HepG2 (cell line): ENCODE measurements at regions not wholly inside any gene's neighbourhood (a gene's known extent, or its start where the extent isn't known, plus 50 kb on each side); places are given as distances from the start of the nearest gene placed in this dataset.
A peak's percentile ranks its signal among the peaks of the same experiment; 100 is the strongest.

Experiments used
- ATAC-seq: fragments of 200-7000 bp; cut with Tn5 transposase; 3 replicates; pipeline ENCODE4 v1.9.1; 2020; ENCODE audit warnings: mild to moderate bottlenecking, moderate library complexity
- BruUV-seq: library from RNA; stranded (reverse); fragments of 400-500 nt; replicated peaks from 2 replicates; lab custom pipeline; 2021; lab: Mats Ljungman, UMichigan
- CTCF ChIA-PET: fragments of 300-600 bp; formaldehyde crosslinking; extraction: SDS; loops from one replicate; lab custom pipeline; 2021; ENCODE audit warnings: low total read pairs, inconsistent platforms, low intra/inter-chr PET ratio; lab: Yijun Ruan, JAX
- POLR2A ChIA-PET: fragments of 350-600 bp; sonication (Branson Sonifier 250); formaldehyde crosslinking; loops from one replicate; lab custom pipeline; 2020; ENCODE audit warnings: antibody characterized with exemption, inconsistent platforms; lab: Yijun Ruan, JAX
- DNase-seq: peaks from one replicate; pipeline ENCODE4 v3.0.0-alpha.2; 2015; ENCODE audit warnings: low spot score
- FAIRE-seq: peaks from 3 replicates; lab custom pipeline; 2011; peaks lifted over from hg19 to GRCh38; lab: Jason Lieb, UNC
- H2AFZ ChIP-seq: one replicate; pipeline ENCODE4 v1.6.1; 2011; ENCODE audit warnings: low read length, inconsistent platforms
- H3K27ac ChIP-seq: fragments of 300-600 bp; 3 replicates; pipeline ENCODE4 v1.8.0; 2011; ENCODE audit warnings: mixed run types, mild to moderate bottlenecking, mixed read lengths, low read length, inconsistent platforms; ENCODE audit not compliant: insufficient read depth; ENCODE audit errors: extremely low read length
- H3K27me3 ChIP-seq, 2 experiments: fragments of 200-600 bp in 1 of 2; 2 replicates in 1 of 2; 3 replicates in 1 of 2; pipeline versions ENCODE4 v1.6.0 to v1.8.0; 2011; ENCODE audit warnings: low read length in 2 of 2, mild to moderate bottlenecking in 2 of 2, moderate library complexity in 2 of 2, inconsistent platforms in 1 of 2; ENCODE audit not compliant: insufficient read depth in 2 of 2, control insufficient read depth in 1 of 2
- H3K36me3 ChIP-seq, 2 experiments: fragments of 200-600 bp in 1 of 2; replicated peaks in 1 of 2; 2 replicates in 1 of 2; 3 replicates in 1 of 2; pipeline versions ENCODE4 v1.5.1 to v1.8.0; 2011; ENCODE audit warnings: low read length in 2 of 2, inconsistent platforms in 1 of 2; ENCODE audit not compliant: insufficient read depth in 2 of 2, control insufficient read depth in 1 of 2
- H3K4me1 ChIP-seq: 2 replicates; pipeline ENCODE4 v1.5.1; 2012; ENCODE audit warnings: low read length, inconsistent platforms; ENCODE audit not compliant: insufficient read depth
- H3K4me2 ChIP-seq: 2 replicates; pipeline ENCODE4 v1.6.0; 2011; ENCODE audit warnings: low read depth, low read length, inconsistent platforms
- H3K4me3 ChIP-seq, 3 experiments: fragments of 200-600 bp in 1 of 3; sonication (generic), shearing (Covaris generic) in 1 of 3; replicated peaks in 1 of 3; 2 replicates each; pipeline ENCODE4 v1.5.1; 2011 to 2016; ENCODE audit warnings: low read length in 3 of 3, inconsistent platforms in 2 of 3, low read depth in 2 of 3, mild to moderate bottlenecking in 2 of 3, control low read depth in 1 of 3, mixed read lengths in 1 of 3; ENCODE audit not compliant: insufficient read depth in 1 of 3
- H3K79me2 ChIP-seq: one replicate; pipeline ENCODE4 v1.6.1; 2011; ENCODE audit warnings: low read length, inconsistent platforms; ENCODE audit not compliant: insufficient read depth
- H3K9ac ChIP-seq: 2 replicates; pipeline ENCODE4 v1.6.0; 2011; ENCODE audit warnings: mild to moderate bottlenecking, low read depth, low read length, inconsistent platforms; ENCODE audit not compliant: insufficient read depth
- H3K9me3 ChIP-seq: 2 replicates; pipeline ENCODE4 v1.5.1; 2012; ENCODE audit warnings: mild to moderate bottlenecking, low read length
- H4K20me1 ChIP-seq: 2 replicates; pipeline ENCODE4 v1.6.0; 2011; ENCODE audit warnings: inconsistent platforms, mild to moderate bottlenecking, low read length, moderate library complexity; ENCODE audit not compliant: insufficient read depth
- ATF7 ChIP-seq, 2 experiments: fragments of 450-650 bp in 1 of 2; sonication (generic) in 1 of 2; formaldehyde crosslinking in 1 of 2; IDR thresholded peaks; 2 replicates each; pipeline versions ENCODE4 v1.4.0 to v1.6.1; 2016 to 2020; ENCODE audit warnings: antibody characterized with exemption in 1 of 2, mild to moderate bottlenecking in 1 of 2, missing genetic modification reagents in 1 of 2
- CHCHD3 ChIP-seq: sonication (generic); formaldehyde crosslinking; IDR thresholded peaks from 2 replicates; pipeline ENCODE4 v1.8.0; 2022; ENCODE audit warnings: mild to moderate bottlenecking, missing genetic modification reagents, moderate library complexity
- CREB1 ChIP-seq, 2 experiments: fragments of 450-650 bp in 1 of 2; IDR thresholded peaks; 2 replicates each; pipeline ENCODE4 v1.6.1; 2016 to 2017; ENCODE audit warnings: control low read depth in 1 of 2, mild to moderate bottlenecking in 1 of 2, missing compliant biosample characterization in 1 of 2, missing genetic modification characterization in 1 of 2
- E2F5 ChIP-seq: sonication (generic); formaldehyde crosslinking; conservative IDR thresholded peaks from 2 replicates; pipeline ENCODE4 v1.4.0; 2020; ENCODE audit warnings: missing genetic modification reagents
- HMG20B ChIP-seq: conservative IDR thresholded peaks from 2 replicates; pipeline ENCODE4 v1.6.1; 2016; ENCODE audit warnings: missing genetic modification reagents, missing compliant biosample characterization
- KLF11 ChIP-seq: IDR thresholded peaks from 2 replicates; pipeline ENCODE4 v1.6.1; 2016; ENCODE audit warnings: missing compliant biosample characterization
- NFE2L2 ChIP-seq: fragments of 150-350 bp; IDR thresholded peaks from 2 replicates; pipeline ENCODE4 v1.6.1; 2014; ENCODE audit warnings: low read length
- POGZ ChIP-seq: sonication (generic); formaldehyde crosslinking; IDR thresholded peaks from 2 replicates; pipeline ENCODE4 v1.4.0; 2020; ENCODE audit warnings: mild to moderate bottlenecking, missing genetic modification reagents
- RFX5 ChIP-seq: IDR thresholded peaks from 2 replicates; pipeline ENCODE4 v1.6.1; 2011; ENCODE audit warnings: low read depth, low read length, improper control_type of control experiment
- RORA ChIP-seq: sonication (generic); formaldehyde crosslinking; IDR thresholded peaks from 2 replicates; pipeline ENCODE4 v1.5.0; 2020; ENCODE audit warnings: mild to moderate bottlenecking, missing genetic modification reagents, moderate library complexity
- SKIL ChIP-seq: sonication (generic); formaldehyde crosslinking; IDR thresholded peaks from 2 replicates; pipeline ENCODE4 v1.8.0; 2022; ENCODE audit warnings: missing genetic modification reagents, mild to moderate bottlenecking, moderate library complexity, borderline replicate concordance
- TOE1 ChIP-seq: sonication (generic); formaldehyde crosslinking; IDR thresholded peaks from 2 replicates; pipeline ENCODE4 v1.4.0; 2020; ENCODE audit warnings: mild to moderate bottlenecking, missing genetic modification reagents
- ZC3H4 ChIP-seq: sonication (generic); formaldehyde crosslinking; IDR thresholded peaks from 2 replicates; pipeline ENCODE4 v1.4.0; 2020; ENCODE audit warnings: missing genetic modification reagents, borderline replicate concordance
- ZKSCAN5 ChIP-seq: sonication (generic); formaldehyde crosslinking; IDR thresholded peaks from 2 replicates; pipeline ENCODE4 v1.5.1; 2020; ENCODE audit warnings: mild to moderate bottlenecking, missing genetic modification reagents
- ZNF180 ChIP-seq: sonication (generic); formaldehyde crosslinking; IDR thresholded peaks from 2 replicates; pipeline ENCODE4 v1.4.0; 2020; ENCODE audit warnings: low read depth, missing genetic modification reagents, borderline replicate concordance
- ZNF274 ChIP-seq: sonication (generic); formaldehyde crosslinking; IDR thresholded peaks from 2 replicates; pipeline ENCODE4 v1.5.1; 2020; ENCODE audit warnings: mild to moderate bottlenecking, missing genetic modification reagents
- ZNF33A ChIP-seq: sonication (generic); formaldehyde crosslinking; IDR thresholded peaks from 2 replicates; pipeline ENCODE4 v1.5.1; 2020; ENCODE audit warnings: missing genetic modification reagents, mild to moderate bottlenecking, moderate library complexity, borderline replicate concordance
- ZNF670 ChIP-seq: sonication (generic); formaldehyde crosslinking; IDR thresholded peaks from 2 replicates; pipeline ENCODE4 v1.8.0; 2022; ENCODE audit warnings: mild to moderate bottlenecking, missing genetic modification reagents, borderline replicate concordance
- ZNF678 ChIP-seq: sonication (generic); formaldehyde crosslinking; IDR thresholded peaks from 2 replicates; pipeline ENCODE4 v1.4.0; 2020; ENCODE audit warnings: mild to moderate bottlenecking, missing genetic modification reagents
- ZNF720 ChIP-seq: sonication (generic); formaldehyde crosslinking; IDR thresholded peaks from 2 replicates; pipeline ENCODE4 v1.4.0; 2020; ENCODE audit warnings: missing genetic modification reagents
- WGBS: methylation state at CpG from one replicate; pipeline ENCODE4 v1.1.6; 2017; ENCODE audit warnings: low lambda C conversion rate; 5-methylcytosine and 5-hydroxymethylcytosine counted together
- in situ Hi-C: cut with HindIII; loops from 2 replicates; pipeline ENCODE4 v1.10.0; 2017; ENCODE audit warnings: low pct_unique_long_range_greater_than_20kb; ENCODE audit not compliant: extremely low pct_ligation_motif_present
- intact Hi-C: fragments of 100-400 bp; cut with micrococcal nuclease; formaldehyde crosslinking; loops from one replicate; pipeline ENCODE4 v1.10.0; 2022; ENCODE audit not compliant: unreplicated experiment
- TF ChIP-seq, protein P1 (sequence below): sonication (generic); formaldehyde crosslinking; IDR thresholded peaks from 2 replicates; pipeline ENCODE4 v1.5.0; 2020; ENCODE audit warnings: missing genetic modification reagents
- TF ChIP-seq, protein P2 (sequence below): sonication (generic); formaldehyde crosslinking; IDR thresholded peaks from 2 replicates; pipeline ENCODE4 v1.5.0; 2020; ENCODE audit warnings: mild to moderate bottlenecking, missing genetic modification reagents

DNA sequence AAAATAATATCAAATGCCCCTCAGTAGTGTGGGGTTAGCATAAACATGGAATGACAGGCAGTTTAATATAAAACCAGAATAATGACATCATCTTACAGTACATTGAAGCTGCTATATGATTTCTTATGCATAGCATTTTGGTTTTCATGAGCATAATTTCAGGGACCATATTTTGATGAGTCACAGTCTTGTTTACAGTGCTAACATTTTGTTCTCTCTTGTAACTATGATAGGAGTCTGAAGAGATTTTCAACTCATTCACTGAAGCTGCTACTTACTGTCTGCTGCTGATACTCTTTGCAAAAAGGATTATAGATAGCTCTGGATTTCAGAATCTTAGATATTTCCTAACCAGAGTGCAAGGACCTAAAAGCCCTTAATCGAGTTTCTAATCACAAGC, 92.6 kb upstream of the CCDC54 start:
- Histone ChIP-seq H3K27me3 (no peaks in the 10 kb centered on the region), H3K4me2 (no peak overlapping the region), H3K9me3 (no peaks in the 10 kb centered on the region), H3K4me3 (no peak overlapping the region), H3K27ac (no peak overlapping the region), H3K79me2 (no peaks in the 10 kb centered on the region), H4K20me1 (no peaks in the 10 kb centered on the region), H3K4me1 (no peaks in the 10 kb centered on the region), H3K36me3 (no peaks in the 10 kb centered on the region), H3K9ac (no peak overlapping the region), H2AFZ (no peak overlapping the region)
- DNase-seq (no peak), FAIRE-seq (no peak), ATAC-seq (no peak)
- intact Hi-C loops: no loop called here
- in situ Hi-C loops: no loop called here
- ChIA-PET POLR2A (no interaction called here), CTCF (no interaction called here)
- no TSS peak for BruUV-seq
- peak; percentile 14; the same call in 1 of the 2 replicates for TF ChIP-seq CREB1 (IDR thresholded peaks at IDR 0.05)
- TF ChIP-seq CREB1 (CRISPR knock-in tag; IDR thresholded peaks at IDR 0.05): no peak
- TF ChIP-seq SKIL: no peak
- TF ChIP-seq ZNF33A: no peak
- TF ChIP-seq ZKSCAN5: no peak
- TF ChIP-seq ZNF180: no peak
- no peak for TF ChIP-seq CHCHD3 (CRISPR knock-in tag)
- no peak for TF ChIP-seq ZNF720 (CRISPR knock-in tag)
- peak; percentile 41; the same call in 1 of the 2 replicates for TF ChIP-seq NFE2L2
- no peak for TF ChIP-seq ZC3H4 (CRISPR knock-in tag)
- TF ChIP-seq KLF11: no peak
- no peak for TF ChIP-seq ZNF678 (CRISPR knock-in tag)
- TF ChIP-seq, protein P1, sequence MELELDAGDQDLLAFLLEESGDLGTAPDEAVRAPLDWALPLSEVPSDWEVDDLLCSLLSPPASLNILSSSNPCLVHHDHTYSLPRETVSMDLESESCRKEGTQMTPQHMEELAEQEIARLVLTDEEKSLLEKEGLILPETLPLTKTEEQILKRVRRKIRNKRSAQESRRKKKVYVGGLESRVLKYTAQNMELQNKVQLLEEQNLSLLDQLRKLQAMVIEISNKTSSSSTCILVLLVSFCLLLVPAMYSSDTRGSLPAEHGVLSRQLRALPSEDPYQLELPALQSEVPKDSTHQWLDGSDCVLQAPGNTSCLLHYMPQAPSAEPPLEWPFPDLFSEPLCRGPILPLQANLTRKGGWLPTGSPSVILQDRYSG (CRISPR knock-in tag): no peak
- no peak for TF ChIP-seq HMG20B (CRISPR knock-in tag)
- TF ChIP-seq ZNF670: no peak
- no peak for TF ChIP-seq TOE1 (CRISPR knock-in tag)
- no peak for TF ChIP-seq RORA
- TF ChIP-seq, protein P2, sequence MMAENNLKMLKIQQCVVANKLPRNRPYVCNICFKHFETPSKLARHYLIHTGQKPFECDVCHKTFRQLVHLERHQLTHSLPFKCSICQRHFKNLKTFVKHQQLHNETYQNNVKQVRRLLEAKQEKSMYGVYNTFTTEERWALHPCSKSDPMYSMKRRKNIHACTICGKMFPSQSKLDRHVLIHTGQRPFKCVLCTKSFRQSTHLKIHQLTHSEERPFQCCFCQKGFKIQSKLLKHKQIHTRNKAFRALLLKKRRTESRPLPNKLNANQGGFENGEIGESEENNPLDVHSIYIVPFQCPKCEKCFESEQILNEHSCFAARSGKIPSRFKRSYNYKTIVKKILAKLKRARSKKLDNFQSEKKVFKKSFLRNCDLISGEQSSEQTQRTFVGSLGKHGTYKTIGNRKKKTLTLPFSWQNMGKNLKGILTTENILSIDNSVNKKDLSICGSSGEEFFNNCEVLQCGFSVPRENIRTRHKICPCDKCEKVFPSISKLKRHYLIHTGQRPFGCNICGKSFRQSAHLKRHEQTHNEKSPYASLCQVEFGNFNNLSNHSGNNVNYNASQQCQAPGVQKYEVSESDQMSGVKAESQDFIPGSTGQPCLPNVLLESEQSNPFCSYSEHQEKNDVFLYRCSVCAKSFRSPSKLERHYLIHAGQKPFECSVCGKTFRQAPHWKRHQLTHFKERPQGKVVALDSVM (CRISPR knock-in tag): no peak
- peak; percentile 84 for TF ChIP-seq ATF7 (IDR thresholded peaks at IDR 0.05)
- TF ChIP-seq ATF7 (CRISPR knock-in tag; IDR thresholded peaks at IDR 0.05): no peak
- TF ChIP-seq RFX5: no peak
- TF ChIP-seq E2F5 (CRISPR knock-in tag): no peak
- no peak for TF ChIP-seq ZNF274 (CRISPR knock-in tag)
- TF ChIP-seq POGZ (CRISPR knock-in tag): no peak
- WGBS: 0% methylated on average over 1 of the region's 1 CpG
